OCI-M1 (cell line): ENCODE measurements at regions not wholly inside any gene's neighbourhood (a gene's known extent, or its start where the extent isn't known, plus 50 kb on each side); places are given as distances from the start of the nearest gene placed in this dataset.

Experiments
- DNase-seq: peaks from one replicate; lab custom pipeline; 2025; lab: John Stamatoyannopoulos, UW

GRCh38 chr10:114771749-114772148, 49.8 kb upstream of the FHIP2A start:
- DNase-seq: no peak
